ENCODE measurements at regions not wholly inside any gene's neighbourhood (a gene's known extent, or its start where the extent isn't known, plus 50 kb on each side); places are given as distances from the start of the nearest gene placed in this dataset.

DNA sequence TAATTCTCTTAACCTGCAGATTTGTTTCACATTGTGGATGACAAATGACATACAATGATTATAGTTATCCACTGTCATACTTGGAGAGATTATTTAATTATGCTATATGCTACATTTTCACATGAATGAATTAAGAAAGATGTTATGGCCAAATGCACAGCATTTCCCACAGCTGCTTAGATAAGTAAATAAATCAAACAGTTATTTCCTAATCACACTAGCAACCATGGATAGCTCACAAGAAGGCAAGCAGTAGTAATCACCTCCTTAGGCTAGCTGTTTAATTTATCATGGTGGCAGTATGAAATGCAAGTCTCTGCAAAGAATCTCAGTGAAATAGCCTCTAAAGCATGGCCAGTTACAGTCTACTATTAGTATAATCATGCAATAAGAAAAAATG is 1581.5 kb downstream of the NCAM2 start:
- no peak for TF ChIP-seq CTCF (IDR thresholded peaks at IDR 0.05)
- no peak for TF ChIP-seq ZFX (IDR thresholded peaks at IDR 0.05; ENCODE audit: borderline replicate concordance)

All from 22Rv1 (cell line).